OCI-LY1 (cell line): ENCODE measurements at regions not wholly inside any gene's neighbourhood (a gene's known extent, or its start where the extent isn't known, plus 50 kb on each side); places are given as distances from the start of the nearest gene placed in this dataset.

ENCODE experiments used
- H2AFZ ChIP-seq: fragments of 200-600 bp; sonication (generic), shearing (Covaris generic); 2 replicates; pipeline ENCODE4 v1.6.0; 2014; ENCODE audit warnings: antibody characterized with exemption, mild to moderate bottlenecking, low read length
- H3F3A ChIP-seq: fragments of 200-600 bp; sonication (generic), shearing (Covaris generic); 2 replicates; pipeline ENCODE4 v1.6.0; 2014; ENCODE audit warnings: mild to moderate bottlenecking, antibody characterized with exemption, low read length, moderate library complexity; ENCODE audit not compliant: insufficient read depth
- H3K27ac ChIP-seq: fragments of 200-600 bp; sonication (generic); 2 replicates; pipeline ENCODE4 v1.5.1; 2014; ENCODE audit warnings: low read length, mixed run types, mild to moderate bottlenecking, low read depth; ENCODE audit not compliant: poor library complexity, severe bottlenecking
- H3K27me3 ChIP-seq: fragments of 200-600 bp; sonication (generic); 2 replicates; pipeline ENCODE4 v1.6.0; 2014; ENCODE audit warnings: antibody characterized with exemption, mild to moderate bottlenecking, low read length, moderate library complexity; ENCODE audit not compliant: insufficient read depth
- H3K36me3 ChIP-seq: fragments of 200-600 bp; sonication (generic); 2 replicates; pipeline ENCODE4 v1.6.1; 2014; ENCODE audit warnings: mild to moderate bottlenecking, antibody characterized with exemption, low read length, moderate library complexity, mixed read lengths; ENCODE audit not compliant: insufficient read depth
- H3K4me1 ChIP-seq: fragments of 200-600 bp; sonication (generic); 2 replicates; pipeline ENCODE4 v1.5.1; 2014; ENCODE audit warnings: mild to moderate bottlenecking, low read length, moderate library complexity; ENCODE audit not compliant: insufficient read depth, severe bottlenecking
- H3K4me2 ChIP-seq: fragments of 200-600 bp; sonication (generic), shearing (Covaris generic); 2 replicates; pipeline ENCODE4 v1.6.1; 2014; ENCODE audit warnings: low read length
- H3K4me3 ChIP-seq: fragments of 200-600 bp; sonication (generic); 2 replicates; pipeline ENCODE4 v1.5.1; 2014; ENCODE audit warnings: low read length, low read depth, mild to moderate bottlenecking, mixed read lengths; ENCODE audit not compliant: poor library complexity, severe bottlenecking
- H3K79me2 ChIP-seq: fragments of 200-600 bp; shearing (Covaris generic); 2 replicates; pipeline ENCODE4 v1.6.1; 2016; ENCODE audit warnings: mixed run types, low read length, mixed read lengths; ENCODE audit not compliant: insufficient read depth
- H3K9ac ChIP-seq: fragments of 200-600 bp; sonication (generic), shearing (Covaris generic); 2 replicates; pipeline ENCODE4 v1.6.1; 2014; ENCODE audit warnings: mild to moderate bottlenecking, low read length, mixed read lengths
- H3K9me2 ChIP-seq: fragments of 200-600 bp; sonication (generic), shearing (Covaris generic); 2 replicates; pipeline ENCODE4 v1.6.1; 2014; ENCODE audit warnings: low read depth, mild to moderate bottlenecking, low read length, mixed read lengths
- H3K9me3 ChIP-seq: fragments of 200-600 bp; shearing (Covaris generic); 2 replicates; pipeline ENCODE4 v1.6.1; 2014; ENCODE audit warnings: low read length, mixed read lengths
- H4K20me1 ChIP-seq: fragments of 200-600 bp; sonication (generic), shearing (Covaris generic); 2 replicates; pipeline ENCODE4 v1.6.0; 2016; ENCODE audit warnings: mild to moderate bottlenecking, low read length; ENCODE audit not compliant: insufficient read depth
- EZH2 ChIP-seq: fragments of 200-600 bp; sonication (generic), shearing (Covaris generic); IDR thresholded peaks from 2 replicates; pipeline ENCODE4 v1.8.0; 2017; ENCODE audit warnings: borderline replicate concordance, mixed run types, mild to moderate bottlenecking, antibody characterized with exemption, low read length, moderate library complexity, mixed read lengths
- TF ChIP-seq, protein P1 (sequence below): fragments of 200-600 bp; sonication (generic), shearing (Covaris generic); IDR thresholded peaks from 2 replicates; pipeline ENCODE4 v1.5.1; 2017; ENCODE audit warnings: mild to moderate bottlenecking, antibody characterized with exemption, low read length, moderate library complexity, mixed read lengths

DNA sequence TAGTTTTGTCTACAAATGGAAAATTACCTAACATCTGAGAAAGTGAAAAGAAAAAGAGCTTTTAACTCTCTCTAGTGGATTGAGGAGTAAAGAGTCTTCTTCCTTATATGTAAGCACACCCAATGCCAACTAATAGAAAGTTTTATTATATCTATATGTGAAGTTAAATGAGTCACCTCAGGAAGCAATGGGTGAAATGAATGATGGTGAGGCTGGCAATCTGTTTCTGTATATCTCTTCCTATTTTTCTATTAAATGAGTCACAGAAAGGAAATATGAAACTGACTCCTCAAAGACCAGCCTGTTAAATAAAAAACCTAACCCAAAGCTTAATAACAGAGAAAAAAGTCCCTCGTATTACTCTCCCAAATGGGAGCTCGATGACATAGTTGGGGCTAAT, 71.3 kb downstream of the OTOR start:
- Histone ChIP-seq H3K79me2 (no peaks in the 10 kb centered on the region), H3F3A (no peaks in the 10 kb centered on the region), H3K36me3 (no peaks in the 10 kb centered on the region), H3K9ac (no peak overlapping the region), H2AFZ (no peak overlapping the region), H3K9me2 (no peaks in the 10 kb centered on the region), H3K4me3 (no peak overlapping the region), H3K27ac (no peak overlapping the region), H3K27me3 (no peaks in the 10 kb centered on the region), H3K9me3 (no peaks in the 10 kb centered on the region), H4K20me1 (no peaks in the 10 kb centered on the region), H3K4me1 (no peaks in the 10 kb centered on the region), H3K4me2 (no peak overlapping the region)
- TF ChIP-seq, protein P1, sequence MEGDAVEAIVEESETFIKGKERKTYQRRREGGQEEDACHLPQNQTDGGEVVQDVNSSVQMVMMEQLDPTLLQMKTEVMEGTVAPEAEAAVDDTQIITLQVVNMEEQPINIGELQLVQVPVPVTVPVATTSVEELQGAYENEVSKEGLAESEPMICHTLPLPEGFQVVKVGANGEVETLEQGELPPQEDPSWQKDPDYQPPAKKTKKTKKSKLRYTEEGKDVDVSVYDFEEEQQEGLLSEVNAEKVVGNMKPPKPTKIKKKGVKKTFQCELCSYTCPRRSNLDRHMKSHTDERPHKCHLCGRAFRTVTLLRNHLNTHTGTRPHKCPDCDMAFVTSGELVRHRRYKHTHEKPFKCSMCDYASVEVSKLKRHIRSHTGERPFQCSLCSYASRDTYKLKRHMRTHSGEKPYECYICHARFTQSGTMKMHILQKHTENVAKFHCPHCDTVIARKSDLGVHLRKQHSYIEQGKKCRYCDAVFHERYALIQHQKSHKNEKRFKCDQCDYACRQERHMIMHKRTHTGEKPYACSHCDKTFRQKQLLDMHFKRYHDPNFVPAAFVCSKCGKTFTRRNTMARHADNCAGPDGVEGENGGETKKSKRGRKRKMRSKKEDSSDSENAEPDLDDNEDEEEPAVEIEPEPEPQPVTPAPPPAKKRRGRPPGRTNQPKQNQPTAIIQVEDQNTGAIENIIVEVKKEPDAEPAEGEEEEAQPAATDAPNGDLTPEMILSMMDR = no peak
- no peak for TF ChIP-seq EZH2

DNA sequence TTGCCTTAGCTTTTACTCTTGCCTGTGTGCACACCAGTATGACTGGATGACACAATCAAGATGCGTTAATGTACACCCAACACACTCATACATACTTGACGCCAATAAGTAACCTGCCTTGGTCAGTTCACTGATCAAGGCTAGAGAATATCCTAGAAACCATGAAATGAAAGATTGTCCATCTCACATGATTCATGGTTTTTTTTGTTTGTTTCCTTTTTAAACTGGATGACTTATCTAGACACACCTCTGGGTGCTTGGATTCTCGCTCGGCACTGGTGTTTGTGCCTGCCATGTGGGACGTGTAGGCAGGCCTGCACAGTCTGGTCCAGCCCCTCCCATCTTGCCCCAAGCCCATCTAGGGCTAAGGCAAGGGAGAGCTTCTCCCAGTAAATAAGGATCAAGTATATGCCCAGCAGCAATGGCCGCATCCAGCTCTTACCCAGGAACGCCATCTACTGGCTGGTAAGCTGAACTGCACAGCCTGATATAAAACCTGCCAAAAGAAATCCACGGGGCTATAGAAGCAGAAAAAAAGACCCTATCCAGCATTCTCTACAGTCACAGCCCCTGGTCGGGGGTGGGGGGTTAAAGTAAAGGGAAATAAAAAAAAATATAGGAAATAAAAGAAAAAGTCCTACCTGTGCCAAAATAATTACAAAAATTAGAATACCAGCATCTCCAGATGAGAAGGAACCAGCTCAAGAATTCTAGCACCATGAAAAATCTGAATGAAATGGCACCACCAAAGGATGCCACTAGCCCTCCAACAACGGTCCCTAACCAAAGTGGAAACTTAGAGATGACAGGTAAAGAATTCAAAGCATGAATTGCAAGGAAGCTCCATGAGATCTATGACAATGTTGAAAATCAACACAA, 73.3 kb downstream of the OTOR start:
- Histone ChIP-seq H3K79me2 (no peaks in the 10 kb centered on the region), H3K9me3 (no peaks in the 10 kb centered on the region), H3K27me3 (no peaks in the 10 kb centered on the region), H3K9ac (no peak overlapping the region), H3K9me2 (no peaks in the 10 kb centered on the region), H3K4me1 (no peaks in the 10 kb centered on the region), H3K4me3 (no peak overlapping the region), H3F3A (no peaks in the 10 kb centered on the region), H3K4me2 (no peak overlapping the region), H3K36me3 (no peaks in the 10 kb centered on the region), H4K20me1 (no peaks in the 10 kb centered on the region), H3K27ac (no peak overlapping the region), H2AFZ (no peak overlapping the region)
- no peak for TF ChIP-seq EZH2
- TF ChIP-seq, protein P1 = peak; percentile 85

DNA sequence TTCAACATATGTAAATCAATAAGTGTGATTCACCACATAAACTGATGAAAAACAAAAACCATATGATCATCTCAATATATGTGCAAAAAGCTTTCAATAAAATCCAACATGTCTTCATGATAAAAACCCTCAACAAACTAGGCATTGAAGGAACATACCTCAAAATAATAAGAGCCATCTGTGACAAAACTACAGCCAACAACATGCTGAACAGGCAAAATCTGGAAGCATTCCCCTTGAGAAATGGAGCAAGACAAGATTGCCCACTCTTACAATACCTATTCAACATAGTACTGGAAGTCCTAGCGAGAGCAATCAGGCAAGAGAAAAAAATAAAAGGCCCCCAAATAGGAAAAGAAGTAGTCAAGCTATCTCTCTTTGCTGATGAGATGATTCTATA, 76.5 kb downstream of the OTOR start:
- H3K9me2 ChIP-seq = no peaks in the 10 kb centered on the region
- H4K20me1 ChIP-seq = no peaks in the 10 kb centered on the region
- no peaks in the 10 kb centered on the region for H3K36me3 ChIP-seq
- H2AFZ ChIP-seq = no peak overlapping the region
- H3K9me3 ChIP-seq = no peaks in the 10 kb centered on the region
- no peak overlapping the region for H3K4me2 ChIP-seq
- no peak overlapping the region for H3K9ac ChIP-seq
- no peaks in the 10 kb centered on the region for H3K4me1 ChIP-seq
- H3F3A ChIP-seq = no peaks in the 10 kb centered on the region
- no peak overlapping the region for H3K27ac ChIP-seq
- no peak for TF ChIP-seq EZH2
- TF ChIP-seq, protein P1 = no peak
- H3K79me2 ChIP-seq = no peaks in the 10 kb centered on the region
- no peaks in the 10 kb centered on the region for H3K27me3 ChIP-seq
- H3K4me3 ChIP-seq = no peak overlapping the region
